Kidney (tissue), 13 donors: ENCODE measurements at regions not wholly inside any gene's neighbourhood (a gene's known extent, or its start where the extent isn't known, plus 50 kb on each side); places are given as distances from the start of the nearest gene placed in this dataset.

Source experiments
- DNase-seq, 5 donors: peaks; one replicate each; pipeline ENCODE4 v3.0.0-alpha.2; 2013 to 2020
- FAIRE-seq: peaks from 2 replicates; lab custom pipeline; 2012; peaks lifted over from hg19 to GRCh38; lab: Jason Lieb, UNC
- H3K27ac ChIP-seq, 2 donors: one replicate each; pipeline ENCODE4 v1.7.0; 2013; ENCODE audit warnings: low read depth in 2 of 2, low read length in 2 of 2, inconsistent platforms in 1 of 2
- H3K27me3 ChIP-seq: one replicate; pipeline ENCODE4 v1.7.1; 2013; ENCODE audit warnings: low read length, inconsistent platforms; ENCODE audit not compliant: control insufficient read depth, insufficient read depth
- H3K36me3 ChIP-seq, 3 donors: one replicate each; pipeline versions ENCODE4 v1.7.0 to v1.7.1; 2013; ENCODE audit warnings: low read length in 3 of 3, control low read depth in 1 of 3, inconsistent platforms in 1 of 3; ENCODE audit not compliant: insufficient read depth in 3 of 3, control insufficient read depth in 2 of 3
- H3K4me1 ChIP-seq, 3 donors: one replicate each; pipeline versions ENCODE4 v1.7.0 to v1.7.1; 2013; ENCODE audit warnings: low read length in 3 of 3, inconsistent platforms in 1 of 3, low read depth in 1 of 3; ENCODE audit not compliant: control insufficient read depth in 2 of 3, insufficient read depth in 2 of 3
- H3K4me3 ChIP-seq, 3 donors: one replicate each; pipeline versions ENCODE4 v1.7.0 to v1.8.1; 2013; ENCODE audit warnings: low read length in 3 of 3, control low read depth in 1 of 3, inconsistent platforms in 1 of 3
- H3K9ac ChIP-seq, 3 donors: one replicate each; pipeline versions ENCODE4 v1.7.0 to v1.7.1; 2013; ENCODE audit warnings: low read length in 3 of 3, control low read depth in 1 of 3, inconsistent platforms in 1 of 3
- H3K9me3 ChIP-seq, 3 donors: one replicate each; pipeline versions ENCODE4 v1.7.0 to v1.7.1; 2013; ENCODE audit warnings: low read length in 3 of 3, control low read depth in 1 of 3, inconsistent platforms in 1 of 3; ENCODE audit not compliant: control insufficient read depth in 2 of 3, insufficient read depth in 1 of 3
- CTCF ChIP-seq: IDR thresholded peaks from 3 replicates; pipeline ENCODE4 v1.5.1; 2012; ENCODE audit warnings: mild to moderate bottlenecking, moderate library complexity, borderline replicate concordance; ENCODE audit not compliant: insufficient read depth; ENCODE audit errors: extremely low read depth
- intact Hi-C: fragments of 100-400 bp; cut with DNase I; formaldehyde crosslinking; loops from one replicate; pipeline ENCODE4 v1.11.1; 2022
- donor health status: control.
- donor health status: control.
- donor health status: control.
- donor health status: control.
- donor health status: control.
- donor health status: DM: yes; HTN: yes; CAD: no.
- donor health status: Normal renal cell carcinoma (clear cell type).

GRCh38 chr2:56130463-56131070, 53.2 kb upstream of the CCDC85A start:
- no peak overlapping the region for H3K4me3 ChIP-seq
- no peaks in the 10 kb centered on the region for H3K9me3 ChIP-seq
- TF ChIP-seq CTCF = peak; percentile 52
- no peaks in the 10 kb centered on the region for H3K36me3 ChIP-seq
- DNase-seq (peak in 3 of 5 donors; percentile 25 to 40 (median 33)), FAIRE-seq (no peak)
- intact Hi-C loops = loop anchor here (10.0 kb wide), 1 partner anchor 416 kb away; no protein-coding TSS in a partner anchor
- no peak overlapping the region for H3K27ac ChIP-seq
- H3K27me3 ChIP-seq = no peaks in the 10 kb centered on the region
- no peaks in the 10 kb centered on the region for H3K4me1 ChIP-seq
- H3K9ac ChIP-seq = no peak overlapping the region

DNA sequence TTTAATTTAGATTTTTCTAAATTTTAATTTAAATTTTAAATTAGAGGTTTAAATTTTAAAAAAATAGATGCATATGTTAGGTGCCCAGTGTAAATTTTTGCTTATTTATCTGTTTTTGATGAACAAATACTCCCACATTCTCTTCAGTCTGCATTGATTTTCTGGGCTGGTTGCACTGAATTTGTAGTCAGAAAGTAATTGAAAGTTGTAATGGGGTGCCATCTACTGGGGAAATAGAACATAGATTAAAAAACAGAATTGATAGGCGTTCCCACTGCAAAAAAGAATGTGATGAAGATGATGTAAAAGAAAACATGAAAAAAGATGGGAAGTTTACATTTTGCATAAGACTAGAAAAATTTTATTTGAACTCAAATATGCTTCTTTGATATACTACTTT, 51.7 kb upstream of the CCDC85A start:
- peak in 2 of 5 donors; percentile 68 to 82 for DNase-seq
- no peak overlapping the region for H3K27ac ChIP-seq
- H3K4me1 ChIP-seq = no peaks in the 10 kb centered on the region
- no peaks in the 10 kb centered on the region for H3K9me3 ChIP-seq
- FAIRE-seq = no peak
- peak; percentile 46 for TF ChIP-seq CTCF
- no peaks in the 10 kb centered on the region for H3K27me3 ChIP-seq
- H3K4me3 ChIP-seq = no peak overlapping the region
- intact Hi-C loops = loop anchor here (10.0 kb wide), 1 partner anchor 417 kb away; no protein-coding TSS in a partner anchor
- H3K9ac ChIP-seq = no peak overlapping the region
- no peaks in the 10 kb centered on the region for H3K36me3 ChIP-seq

DNA sequence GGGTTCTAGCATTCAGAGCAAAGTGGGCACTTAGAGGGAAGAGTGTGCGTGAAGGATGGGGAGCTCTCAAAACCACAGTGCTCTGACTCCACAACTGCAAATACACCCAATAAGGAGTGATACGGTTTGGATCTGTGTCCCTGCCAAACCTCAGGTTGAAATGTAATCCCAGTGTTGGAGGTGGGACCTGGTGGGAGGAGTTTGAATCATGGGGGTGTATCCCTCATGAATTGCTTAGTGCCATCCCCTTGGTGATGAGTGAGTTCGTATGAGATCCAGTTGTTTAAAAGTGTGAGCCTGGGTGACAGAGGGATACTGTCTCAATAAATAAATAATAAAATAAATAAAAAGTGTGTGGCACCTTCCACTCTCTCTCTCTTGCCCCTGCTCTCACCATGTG, 50.3 kb upstream of the CCDC85A start:
- DNase-seq (no peak), FAIRE-seq (no peak)
- Histone ChIP-seq H3K4me3 (no peak overlapping the region), H3K4me1 (no peaks in the 10 kb centered on the region), H3K9me3 (no peaks in the 10 kb centered on the region), H3K27ac (no peak overlapping the region), H3K36me3 (no peaks in the 10 kb centered on the region), H3K27me3 (no peaks in the 10 kb centered on the region), H3K9ac (no peak overlapping the region)
- intact Hi-C loops = loop anchor here (10.0 kb wide), 1 partner anchor 419 kb away; no protein-coding TSS in a partner anchor
- no peak for TF ChIP-seq CTCF
